H1 (cell line): ENCODE measurements at regions not wholly inside any gene's neighbourhood (a gene's known extent, or its start where the extent isn't known, plus 50 kb on each side); places are given as distances from the start of the nearest gene placed in this dataset.

Experiments used
- CTCF ChIA-PET: fragments of 300-600 bp; sonication (Branson Sonifier 250); formaldehyde crosslinking; loops from one replicate; lab custom pipeline; 2021; ENCODE audit not compliant: partially characterized antibody; lab: Charles Lee
- POLR2A ChIA-PET: fragments of 300-600 bp; sonication (Branson Sonifier 250); formaldehyde crosslinking; loops from one replicate; lab custom pipeline; 2021; ENCODE audit warnings: inconsistent platforms; ENCODE audit not compliant: partially characterized antibody; lab: Charles Lee
- DNase-seq, 2 experiments: peaks; one replicate each; pipeline versions ENCODE4 v3.0.0 to v3.0.0-alpha.2; 2010 to 2022; ENCODE audit warnings: low spot score in 2 of 2, low read depth in 1 of 2, mixed read lengths in 1 of 2
- FAIRE-seq: peaks from 2 replicates; lab custom pipeline; 2011; peaks lifted over from hg19 to GRCh38; lab: Jason Lieb, UNC
- H2AFZ ChIP-seq: 2 replicates; pipeline ENCODE4 v1.8.1; 2012; ENCODE audit warnings: low read length, inconsistent platforms
- H2AK5ac ChIP-seq: 2 replicates; pipeline ENCODE4 v1.6.1; 2013; ENCODE audit warnings: low read depth, low read length
- H2BK120ac ChIP-seq: replicated peaks from 2 replicates; pipeline ENCODE3; 2013; ENCODE audit warnings: low read depth, low read length, inconsistent platforms
- H2BK12ac ChIP-seq: 2 replicates; pipeline ENCODE4 v1.6.1; 2013; ENCODE audit warnings: low read depth, low read length
- H2BK15ac ChIP-seq: 2 replicates; pipeline ENCODE4 v1.6.1; 2013; ENCODE audit warnings: low read length
- H2BK20ac ChIP-seq: 2 replicates; pipeline ENCODE4 v1.6.1; 2013; ENCODE audit warnings: low read length
- H2BK5ac ChIP-seq: 2 replicates; pipeline ENCODE4 v1.6.1; 2013; ENCODE audit warnings: low read depth, low read length
- H3K14ac ChIP-seq: 2 replicates; pipeline ENCODE4 v1.6.1; 2013; ENCODE audit warnings: inconsistent platforms; ENCODE audit not compliant: insufficient read length
- H3K18ac ChIP-seq: 2 replicates; pipeline ENCODE4 v1.6.1; 2013; ENCODE audit warnings: low read length; ENCODE audit errors: extremely low read depth
- H3K23ac ChIP-seq: 2 replicates; pipeline ENCODE4 v1.6.1; 2013; ENCODE audit warnings: inconsistent platforms; ENCODE audit not compliant: insufficient read length
- H3K23me2 ChIP-seq: 2 replicates; pipeline ENCODE4 v1.6.1; 2013; ENCODE audit warnings: low read depth, low read length
- H3K27ac ChIP-seq: 2 replicates; pipeline ENCODE4 v1.6.1; 2011; ENCODE audit warnings: low read depth, low read length, inconsistent platforms
- H3K27me3 ChIP-seq, 4 experiments: replicated peaks in 1 of 4; 1 replicate in 1 of 4; 2 replicates in 3 of 4; pipeline versions ENCODE4 v1.6.1 to v1.8.1; 2011 to 2013; ENCODE audit warnings: low read length in 3 of 4, mild to moderate bottlenecking in 3 of 4, inconsistent platforms in 2 of 4, mixed read lengths in 2 of 4, moderate library complexity in 1 of 4; ENCODE audit not compliant: control insufficient read depth in 3 of 4, insufficient read depth in 3 of 4; ENCODE audit errors: extremely low read depth in 1 of 4
- H3K36me3 ChIP-seq, 4 experiments: 2 replicates each; pipeline versions ENCODE4 v1.6.1 to v1.8.1; 2011 to 2013; ENCODE audit warnings: mild to moderate bottlenecking in 4 of 4, low read length in 3 of 4, moderate library complexity in 2 of 4, control low read depth in 1 of 4, inconsistent platforms in 1 of 4; ENCODE audit not compliant: insufficient read depth in 4 of 4, control insufficient read depth in 2 of 4
- H3K4ac ChIP-seq: replicated peaks from 2 replicates; pipeline ENCODE3; 2013; ENCODE audit warnings: low read length, low read depth, mixed read lengths, inconsistent platforms; ENCODE audit not compliant: insufficient read length
- H3K4me1 ChIP-seq, 4 experiments: replicated peaks in 1 of 4; 1 replicate in 1 of 4; 2 replicates in 3 of 4; pipeline versions ENCODE4 v1.6.1 to v1.8.1; 2011 to 2013; ENCODE audit warnings: low read length in 3 of 4, inconsistent platforms in 2 of 4, mixed read lengths in 1 of 4; ENCODE audit not compliant: insufficient read depth in 4 of 4, control insufficient read depth in 3 of 4
- H3K4me2 ChIP-seq, 2 experiments: 2 replicates each; pipeline versions ENCODE4 v1.6.1 to v1.8.1; 2011 to 2013; ENCODE audit warnings: low read depth in 2 of 2, low read length in 2 of 2, control low read depth in 1 of 2, inconsistent platforms in 1 of 2, mild to moderate bottlenecking in 1 of 2; ENCODE audit not compliant: insufficient read depth in 1 of 2
- H3K4me3 ChIP-seq, 4 experiments: fragments of 200-600, 300-600 bp in 1 of 4; sonication (generic), shearing (Covaris generic), sonication (Bioruptor Twin) in 1 of 4; 2 replicates each; pipeline versions ENCODE4 v1.5.1 to v1.8.1; 2011 to 2016; ENCODE audit warnings: low read length in 4 of 4, low read depth in 3 of 4, control low read depth in 2 of 4, inconsistent platforms in 2 of 4, mild to moderate bottlenecking in 2 of 4, mixed read lengths in 1 of 4, moderate library complexity in 1 of 4; ENCODE audit not compliant: insufficient read depth in 2 of 4; ENCODE audit errors: extremely low read depth in 1 of 4
- H3K56ac ChIP-seq: replicated peaks from 2 replicates; pipeline ENCODE3; 2013; ENCODE audit warnings: low read depth, mild to moderate bottlenecking, mixed read lengths, low read length, inconsistent platforms; ENCODE audit not compliant: insufficient read length
- H3K79me1 ChIP-seq: 2 replicates; pipeline ENCODE4 v1.6.1; 2013; ENCODE audit warnings: low read depth, low read length, control low read depth
- H3K79me2 ChIP-seq, 2 experiments: 2 replicates each; pipeline versions ENCODE4 v1.6.1 to v1.8.1; 2012 to 2013; ENCODE audit warnings: low read length in 2 of 2, mild to moderate bottlenecking in 2 of 2, inconsistent platforms in 1 of 2; ENCODE audit not compliant: insufficient read depth in 2 of 2, control insufficient read depth in 1 of 2
- H3K9ac ChIP-seq, 4 experiments: replicated peaks in 1 of 4; 1 replicate in 1 of 4; 2 replicates in 3 of 4; pipeline versions ENCODE4 v1.6.1 to v1.8.1; 2011 to 2013; ENCODE audit warnings: low read depth in 3 of 4, low read length in 3 of 4, control low read depth in 2 of 4, mild to moderate bottlenecking in 2 of 4, moderate library complexity in 2 of 4, inconsistent platforms in 1 of 4; ENCODE audit errors: extremely low read depth in 1 of 4
- H3K9me3 ChIP-seq, 2 experiments: 2 replicates each; pipeline versions ENCODE4 v1.6.1 to v1.8.1; 2012 to 2013; ENCODE audit warnings: mild to moderate bottlenecking in 2 of 2, moderate library complexity in 2 of 2, control low read depth in 1 of 2, inconsistent platforms in 1 of 2, low read depth in 1 of 2, low read length in 1 of 2, mixed read lengths in 1 of 2; ENCODE audit not compliant: insufficient read depth in 2 of 2
- H4K20me1 ChIP-seq, 2 experiments: replicated peaks in 1 of 2; 2 replicates each; pipeline versions ENCODE3 to v1.8.1; 2011 to 2013; ENCODE audit warnings: inconsistent platforms in 2 of 2, low read length in 2 of 2, mild to moderate bottlenecking in 1 of 2; ENCODE audit not compliant: insufficient read depth in 2 of 2, control insufficient read depth in 1 of 2
- H4K5ac ChIP-seq: 2 replicates; pipeline ENCODE4 v1.6.1; 2013; ENCODE audit warnings: low read length, low read depth, mixed read lengths, inconsistent platforms; ENCODE audit not compliant: insufficient read length
- H4K8ac ChIP-seq: 2 replicates; pipeline ENCODE4 v1.8.0; 2013; ENCODE audit warnings: mild to moderate bottlenecking, moderate library complexity, low read length, inconsistent platforms; ENCODE audit not compliant: insufficient read depth; ENCODE audit errors: extremely low read depth
- H4K91ac ChIP-seq: replicated peaks from 2 replicates; pipeline ENCODE3; 2013; ENCODE audit warnings: low read length, mixed read lengths, inconsistent platforms; ENCODE audit not compliant: insufficient read length
- BCL11A ChIP-seq, 2 experiments: IDR thresholded peaks; one replicate each; pipeline ENCODE4 v1.6.1; 2011; ENCODE audit warnings: low read depth in 2 of 2, low read length in 2 of 2, mild to moderate bottlenecking in 2 of 2
- BRCA1 ChIP-seq: IDR thresholded peaks from 2 replicates; pipeline ENCODE4 v1.6.1; 2012; ENCODE audit warnings: low read depth, low read length, improper control_type of control experiment
- EGR1 ChIP-seq: IDR thresholded peaks from 2 replicates; pipeline ENCODE4 v1.6.1; 2011; ENCODE audit warnings: low read depth, low read length, borderline replicate concordance
- EZH2 ChIP-seq: fragments of 200-600 bp; sonication (generic); IDR thresholded peaks from 2 replicates; pipeline ENCODE4 v1.7.1; 2012; ENCODE audit warnings: low read depth, mild to moderate bottlenecking, moderate library complexity, low read length, inconsistent platforms; ENCODE audit not compliant: severe bottlenecking
- MAX ChIP-seq: IDR thresholded peaks from 2 replicates; pipeline ENCODE4 v1.6.1; 2012; ENCODE audit warnings: inconsistent platforms
- RAD21 ChIP-seq, 2 experiments: IDR thresholded peaks in 1 of 2; conservative IDR thresholded peaks in 1 of 2; 2 replicates each; pipeline ENCODE4 v1.6.1; 2011; ENCODE audit warnings: low read depth in 2 of 2, low read length in 2 of 2, improper control_type of control experiment in 1 of 2, inconsistent platforms in 1 of 2, mild to moderate bottlenecking in 1 of 2, moderate library complexity in 1 of 2
- RFX5 ChIP-seq: IDR thresholded peaks from 2 replicates; pipeline ENCODE4 v1.6.1; 2011; ENCODE audit warnings: low read depth, low read length, improper control_type of control experiment, borderline replicate concordance
- RNF2 ChIP-seq: fragments of 200-900, 300-1000 bp; sonication (generic); IDR thresholded peaks from 2 replicates; pipeline ENCODE4 v1.7.1; 2016; ENCODE audit warnings: borderline replicate concordance, low read depth, mild to moderate bottlenecking, antibody characterized with exemption, low read length; ENCODE audit not compliant: poor library complexity, severe bottlenecking; ENCODE audit errors: missing control alignments
- TAF1 ChIP-seq: IDR thresholded peaks from 2 replicates; pipeline ENCODE4 v1.6.1; 2011; ENCODE audit warnings: mild to moderate bottlenecking, low read depth, low read length
- TCF12 ChIP-seq: IDR thresholded peaks from 2 replicates; pipeline ENCODE4 v1.6.1; 2011; ENCODE audit warnings: low read depth, mild to moderate bottlenecking, low read length
- USF2 ChIP-seq: IDR thresholded peaks from 2 replicates; pipeline ENCODE4 v1.6.1; 2011; ENCODE audit warnings: low read length, improper control_type of control experiment
- WGBS, 2 experiments: shearing (Covaris generic) in 1 of 2; methylation state at CpG; one replicate each; pipeline versions ENCODE4 v1.1.6 to v1.1.7; 2013 to 2015; ENCODE audit warnings: low lambda C conversion rate in 2 of 2, mixed read lengths in 2 of 2, inconsistent platforms in 1 of 2, low coverage in 1 of 2, missing lambda C conversion rate in 1 of 2; ENCODE audit not compliant: insufficient replicate concordance in 2 of 2, insufficient coverage in 1 of 2, insufficient read length in 1 of 2; ENCODE audit errors: extremely low coverage in 1 of 2, missing lambda C conversion rate in 1 of 2; 5-methylcytosine and 5-hydroxymethylcytosine counted together

GRCh38 chr5:124922255-124922975 is 176.0 kb upstream of the ZNF608 start:
- Histone ChIP-seq H4K8ac (no peak overlapping the region), H2BK5ac (no peak overlapping the region), H3K27me3 (no peaks in the 10 kb centered on the region), H3K9ac (no peak overlapping the region), H3K4me3 (no peak overlapping the region), H2BK15ac (no peak overlapping the region), H3K4me1 (peaks cover 2 to 19% (median 16%) of the 10 kb centered on the region in 4 experiments; a peak in 5 of 7 replicates), H2AFZ (no peak overlapping the region), H3K9me3 (no peaks in the 10 kb centered on the region), H3K27ac (no peak overlapping the region), H3K23me2 (no peaks in the 10 kb centered on the region), H3K79me2 (no peaks in the 10 kb centered on the region), H3K23ac (no peak overlapping the region), H3K4me2 (peak overlapping the region in 1 of 2 experiments; percentile 5; a peak in 1 of 4 replicates), H4K5ac (peak overlapping the region; percentile 74), H3K18ac (peak overlapping the region; percentile 44; the same call in 1 of the 2 replicates), H3K79me1 (no peaks in the 10 kb centered on the region), H2BK120ac (peak overlapping the region; percentile 68), H2BK12ac (0 out of 2 replicates have a peak overlapping the region, but pooled peaks have one; percentile 2), H3K36me3 (no peaks in the 10 kb centered on the region), H4K91ac (peak overlapping the region; percentile 92), H3K56ac (no peak overlapping the region), H3K14ac (no peak overlapping the region), H2AK5ac (no peak overlapping the region), H3K4ac (no peak overlapping the region), H2BK20ac (no peak overlapping the region), H4K20me1 (no peaks in the 10 kb centered on the region)
- DNase-seq (no peak), FAIRE-seq (peak; percentile 58)
- CTCF ChIA-PET, result interaction anchor here (0.6 kb wide), 1 partner anchor 230 kb away, joined by 3 read pairs; no protein-coding TSS in a partner anchor
- POLR2A ChIA-PET, result no interaction called here
- WGBS, 2 experiments, result 52% methylated on average over 6 of the region's 6 CpGs; no CpG with 5 or more reads in 1 of the 2 experiments
- TF ChIP-seq RNF2 (no peak), MAX (no peak), TAF1 (no peak), BRCA1 (no peak), EZH2 (no peak), RAD21 (IDR thresholded peaks at IDR 0.05 in 1 of 2, conservative IDR thresholded peaks at IDR 0.05 in 1 of 2; ENCODE audit: low read depth in 2 of 2, low read length in 2 of 2) (no peak), USF2 (no peak), BCL11A (IDR thresholded peaks at IDR 0.05; ENCODE audit: low read depth in 2 of 2, low read length in 2 of 2) (no peak), TCF12 (no peak), EGR1 (no peak), RFX5 (no peak)
